Kidney epithelial cell (primary cell): ENCODE measurements at regions not wholly inside any gene's neighbourhood (a gene's known extent, or its start where the extent isn't known, plus 50 kb on each side); places are given as distances from the start of the nearest gene placed in this dataset.

Experiments used
- DNase-seq: peaks from one replicate; pipeline ENCODE4 v3.0.0-alpha.2; 2010; ENCODE audit warnings: low read depth
- H3K27me3 ChIP-seq: 2 replicates; pipeline ENCODE4 v1.6.0; 2011; ENCODE audit warnings: low read length; ENCODE audit not compliant: control insufficient read depth, insufficient read depth
- H3K36me3 ChIP-seq: 2 replicates; pipeline ENCODE4 v1.5.1; 2011; ENCODE audit warnings: low read length; ENCODE audit not compliant: control insufficient read depth, insufficient read depth
- H3K4me3 ChIP-seq: 2 replicates; pipeline ENCODE4 v1.5.1; 2011; ENCODE audit warnings: low read depth, mild to moderate bottlenecking, control low read depth, low read length
- CTCF ChIP-seq: IDR thresholded peaks from 2 replicates; pipeline ENCODE4 v1.5.1; 2011; ENCODE audit warnings: mild to moderate bottlenecking, moderate library complexity, low read length, control low read depth, inconsistent platforms; ENCODE audit not compliant: insufficient read depth, poor library complexity, severe bottlenecking

- no peak for DNase-seq
- TF ChIP-seq CTCF: no peak
- H3K27me3 ChIP-seq: no peaks in the 10 kb centered on the region
- no peak overlapping the region for H3K4me3 ChIP-seq
- no peaks in the 10 kb centered on the region for H3K36me3 ChIP-seq
Observed at GRCh38 chr11:134557571-134558257, 145.7 kb upstream of the B3GAT1 start.

GRCh38 chr11:134556186-134556585 lies 144.1 kb upstream of the B3GAT1 start:
- TF ChIP-seq CTCF: no peak
- DNase-seq: no peak
- no peaks in the 10 kb centered on the region for H3K27me3 ChIP-seq
- no peaks in the 10 kb centered on the region for H3K36me3 ChIP-seq
- no peak overlapping the region for H3K4me3 ChIP-seq

- DNase-seq: no peak
- Histone ChIP-seq H3K4me3 (no peak overlapping the region), H3K27me3 (no peaks in the 10 kb centered on the region), H3K36me3 (no peaks in the 10 kb centered on the region)
- TF ChIP-seq CTCF: no peak
Observed at GRCh38 chr11:134555510-134555909, 143.5 kb upstream of the B3GAT1 start.

GRCh38 chr11:134554861-134555260 lies 142.8 kb upstream of the B3GAT1 start:
- Histone ChIP-seq H3K36me3 (no peaks in the 10 kb centered on the region), H3K4me3 (no peak overlapping the region), H3K27me3 (no peaks in the 10 kb centered on the region)
- no peak for DNase-seq
- TF ChIP-seq CTCF: no peak

GRCh38 chr11:134554106-134554505 lies 142.1 kb upstream of the B3GAT1 start:
- DNase-seq: no peak

More at GRCh38 chr11:134554106-134554505, 142.1 kb upstream of the B3GAT1 start:
- H3K4me3 ChIP-seq: no peak overlapping the region
- H3K36me3 ChIP-seq: no peaks in the 10 kb centered on the region
- TF ChIP-seq CTCF: no peak
- H3K27me3 ChIP-seq: no peaks in the 10 kb centered on the region
